NCI-H1105 treated with DMSO at 0.1 percent for 48 hours (cell line): ENCODE measurements at regions not wholly inside any gene's neighbourhood (a gene's known extent, or its start where the extent isn't known, plus 50 kb on each side); places are given as distances from the start of the nearest gene placed in this dataset.
"Not testable (repeated sequence)": the region's sequence is repeated elsewhere in the genome, so short reads cannot be mapped to it uniquely, and the experiment has no call there.

Source experiments
- DNase-seq: peaks from one replicate; lab custom pipeline; 2025; lab: John Stamatoyannopoulos, UW

DNA sequence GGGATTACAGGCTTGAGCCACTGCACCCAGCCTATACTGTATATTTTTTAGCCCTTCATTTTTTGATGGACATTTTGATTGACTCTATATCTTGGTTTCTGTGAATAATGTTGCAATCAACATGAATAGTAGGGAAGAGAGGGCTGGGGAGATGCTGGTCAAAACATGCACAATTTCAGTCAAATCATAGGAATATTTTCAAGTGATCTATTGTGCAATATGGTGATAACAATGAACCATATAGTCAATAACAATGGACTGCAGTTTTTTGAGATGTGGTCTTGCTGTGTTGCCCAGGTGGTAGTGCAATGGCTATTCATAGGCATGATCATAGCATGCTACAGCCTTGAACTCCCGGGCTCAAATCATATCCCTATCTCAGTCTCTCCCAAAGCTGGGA lies 264.7 kb upstream of the TMEFF2 start:
- DNase-seq: no peak

DNA sequence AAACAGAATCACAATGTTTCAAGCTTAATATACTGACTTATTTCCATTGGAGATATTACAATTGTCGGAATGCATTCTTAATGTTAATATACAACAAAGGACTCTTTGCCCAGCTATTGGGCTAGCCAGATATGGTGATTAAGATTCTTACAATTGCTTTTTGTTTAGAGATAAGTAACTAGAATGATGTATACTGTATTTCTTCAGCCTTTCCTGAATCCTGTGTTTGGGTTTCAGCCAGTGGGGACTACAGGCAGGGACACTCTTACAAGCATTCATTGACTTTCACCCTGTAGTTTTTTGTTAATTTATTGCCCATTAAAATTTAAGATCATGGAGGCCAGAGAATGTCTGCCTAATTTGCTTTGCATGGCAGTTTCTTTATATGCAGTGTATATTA lies 254.1 kb upstream of the TMEFF2 start:
- no peak for DNase-seq

DNA sequence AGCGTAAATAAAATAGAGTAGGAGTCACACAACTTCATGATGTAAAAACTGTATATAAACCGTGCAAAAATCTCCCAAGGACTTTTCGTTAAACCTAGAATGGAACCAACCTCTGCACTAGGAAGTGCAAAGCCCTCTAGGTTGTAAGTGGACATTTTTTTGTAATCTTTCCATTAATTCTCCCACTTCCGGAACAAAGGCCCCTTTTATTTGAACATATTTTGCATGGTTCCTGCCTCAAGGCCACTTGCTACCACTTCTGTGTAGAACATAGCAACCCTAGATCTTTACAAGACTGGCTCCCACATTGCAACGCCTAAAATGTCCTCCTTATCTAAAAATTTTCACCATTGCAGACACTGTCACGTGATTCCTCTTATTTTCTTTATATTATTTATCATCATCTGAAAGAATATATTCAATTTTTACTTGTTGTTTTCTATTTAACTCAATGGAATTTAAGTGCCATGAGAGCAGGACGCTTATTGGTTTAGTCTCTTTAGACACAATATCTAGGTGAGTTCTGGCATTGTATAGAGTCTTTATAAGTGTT lies 249.6 kb upstream of the TMEFF2 start:
- DNase-seq: no peak

DNA sequence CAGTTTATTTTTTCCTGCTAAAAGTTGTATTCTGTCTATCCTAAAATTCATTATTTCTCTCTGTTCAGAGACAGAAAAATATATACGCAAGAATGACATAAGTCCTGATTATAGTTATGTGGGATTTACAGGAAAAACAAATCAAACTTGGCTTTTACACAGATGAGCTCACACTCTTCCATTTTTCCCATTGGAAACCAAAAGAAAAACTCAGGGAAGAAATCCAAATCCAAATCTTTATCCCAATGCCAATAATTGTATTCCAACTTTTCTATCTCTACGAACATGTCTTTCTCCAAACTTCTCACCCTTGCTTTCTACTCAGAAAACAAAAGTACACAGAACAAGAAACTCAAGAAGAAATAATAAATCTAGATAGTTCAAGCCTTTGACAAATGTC lies 249.1 kb upstream of the TMEFF2 start:
- DNase-seq: no peak

DNA sequence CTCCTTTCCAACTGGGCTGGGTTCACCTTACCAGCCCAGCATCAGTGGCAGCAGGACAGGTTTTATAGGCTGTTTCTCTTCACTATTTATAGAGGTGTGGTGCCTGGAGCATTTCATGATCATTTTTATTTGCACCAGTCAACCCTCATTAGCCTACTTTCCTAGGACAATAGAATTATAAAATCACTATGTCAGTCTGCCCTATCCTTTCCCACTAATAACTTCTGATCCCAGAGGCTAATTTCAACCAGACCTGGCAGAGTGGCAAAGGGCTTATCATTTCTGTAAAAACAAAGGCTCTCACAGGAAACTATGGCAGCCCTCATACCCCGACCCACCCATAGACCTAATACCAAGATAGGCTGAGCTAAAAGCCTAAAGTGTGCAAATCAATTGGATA lies 243.5 kb upstream of the TMEFF2 start:
- DNase-seq: no peak

DNA sequence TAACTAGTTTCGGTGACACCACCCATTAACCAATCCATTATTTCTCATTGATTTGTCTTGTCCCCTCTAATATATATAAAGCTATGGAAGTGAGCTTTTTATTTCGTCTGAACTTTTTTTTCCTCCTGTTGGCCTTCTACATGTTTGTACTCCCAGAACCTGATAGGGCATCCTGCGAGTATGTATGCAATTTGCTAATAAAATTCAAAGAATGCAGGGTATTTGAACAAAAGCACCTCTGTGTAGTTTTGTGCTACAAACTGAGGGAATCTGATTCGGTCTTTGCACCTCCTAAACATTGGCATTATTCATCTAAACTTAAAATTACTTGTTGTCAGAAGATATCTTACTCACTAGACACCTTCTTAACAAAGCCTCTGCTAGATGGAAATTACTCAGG lies 242.9 kb upstream of the TMEFF2 start:
- DNase-seq: no peak

DNA sequence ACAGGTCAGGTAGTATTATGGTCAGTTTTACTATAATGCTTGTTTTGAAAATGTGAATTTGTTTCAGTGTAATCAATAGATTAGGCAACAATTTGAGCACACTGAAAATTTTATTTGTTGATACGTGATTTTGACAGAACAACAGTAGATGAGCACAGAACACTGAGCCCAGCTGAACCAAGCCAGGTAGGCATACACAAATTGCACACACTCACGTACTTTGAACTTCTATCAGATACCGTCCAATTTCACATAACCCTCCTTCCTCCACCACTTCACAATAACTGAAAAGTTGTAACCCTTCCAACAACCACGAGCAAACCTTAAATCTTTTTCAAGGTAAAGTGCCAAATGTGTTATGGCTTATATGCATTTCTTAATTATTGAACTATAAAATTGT lies 229.5 kb upstream of the TMEFF2 start:
- DNase-seq: no peak

DNA sequence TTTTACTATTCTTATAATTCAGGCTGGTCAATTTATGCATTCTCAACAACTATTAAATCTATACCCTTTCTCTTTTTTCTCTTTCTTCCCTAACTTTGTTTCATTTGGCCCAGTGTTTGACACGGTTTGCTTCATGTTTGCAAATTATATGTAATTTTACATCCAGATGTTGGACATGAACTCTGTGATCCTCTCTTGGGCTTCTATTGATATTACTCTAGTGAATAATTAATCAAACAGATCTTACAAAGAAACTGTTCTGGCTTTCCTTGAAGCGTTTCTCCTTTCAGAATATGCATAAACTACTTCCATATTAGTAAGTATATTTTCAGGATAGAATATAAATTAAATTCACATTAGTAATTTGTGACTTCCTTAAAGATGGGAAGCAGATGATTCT lies 225.1 kb upstream of the TMEFF2 start:
- no peak for DNase-seq

DNA sequence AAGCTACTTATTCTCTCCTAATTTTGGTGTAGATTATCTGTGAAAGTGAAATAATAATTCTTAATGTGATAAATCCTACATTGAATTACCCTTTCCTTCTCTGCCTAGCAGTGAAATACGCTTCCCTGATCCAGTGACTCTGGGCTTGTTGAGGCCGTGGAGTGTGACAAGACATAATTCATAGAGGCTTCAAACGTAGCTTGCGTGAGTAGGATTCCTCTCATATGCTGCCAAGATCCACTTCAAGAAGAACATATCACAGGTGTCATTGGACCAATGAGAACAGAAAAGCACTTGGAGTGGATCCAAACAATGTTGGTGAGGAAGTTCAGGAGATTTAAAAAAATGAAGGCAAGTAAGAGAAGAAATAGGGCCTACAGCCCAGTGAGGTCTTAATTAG lies 221.3 kb upstream of the TMEFF2 start:
- peak; percentile 23 for DNase-seq

DNA sequence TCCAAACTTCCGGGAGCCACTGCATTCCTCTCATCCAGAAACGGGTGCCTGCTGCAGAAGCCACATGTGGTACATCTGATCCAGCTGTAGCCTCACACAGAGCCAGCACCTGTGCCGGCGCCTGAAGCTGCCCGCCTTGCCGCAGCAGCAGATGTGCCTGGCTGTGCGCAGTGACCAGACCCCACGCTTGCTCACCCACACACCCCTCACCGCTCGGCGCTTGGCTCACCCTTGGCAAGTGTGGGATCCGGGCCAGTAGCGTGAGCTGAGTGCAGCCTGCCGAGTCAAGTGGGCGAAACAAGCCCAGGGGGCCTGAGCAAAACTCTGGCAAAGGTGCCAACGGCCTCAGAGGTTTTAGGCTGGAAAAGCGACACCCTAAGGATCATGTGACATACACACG lies 220.1 kb upstream of the TMEFF2 start:
- no peak for DNase-seq

DNA sequence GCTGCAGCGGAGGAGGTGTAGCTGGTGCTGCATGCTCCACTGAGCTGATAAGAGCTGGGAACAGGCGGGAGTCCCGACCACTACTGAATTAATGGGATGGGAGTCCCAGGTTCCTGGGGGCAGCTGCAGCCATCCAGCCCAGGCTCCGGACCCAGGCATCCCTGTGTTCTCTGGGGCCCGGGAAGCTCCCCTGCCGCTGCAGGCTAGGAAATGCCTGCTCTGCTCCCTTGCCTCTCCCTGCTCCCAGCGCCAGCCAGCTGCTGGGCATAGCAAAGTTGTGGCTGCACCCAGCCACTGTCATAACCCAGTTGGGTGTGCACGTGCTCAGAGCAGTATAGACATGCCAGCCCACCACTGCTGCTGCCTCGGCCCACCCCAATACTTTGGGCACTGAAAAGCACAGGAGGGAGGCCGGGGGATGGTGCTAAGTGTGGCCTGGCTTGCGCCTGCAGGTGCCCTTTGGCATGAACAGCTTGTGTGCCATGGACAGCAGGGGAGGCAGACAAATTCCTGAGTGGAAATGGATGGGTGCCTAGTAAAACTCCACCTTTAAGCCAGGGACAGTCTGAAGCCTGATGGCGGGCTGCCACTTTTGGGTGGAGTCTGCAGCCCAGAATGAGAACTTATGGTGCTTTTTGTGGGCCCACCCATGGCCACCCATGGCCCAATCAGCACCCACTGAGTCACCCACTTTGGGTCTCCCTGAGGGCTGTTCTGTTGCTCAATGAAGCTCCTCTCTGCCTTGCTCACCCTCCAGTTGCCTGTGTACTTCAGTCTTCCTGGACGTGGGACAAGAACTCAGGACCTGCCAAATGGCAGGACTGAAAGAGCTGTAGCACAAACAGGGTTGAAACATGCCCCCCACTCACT lies 219.3 kb upstream of the TMEFF2 start:
- no peak for DNase-seq

DNA sequence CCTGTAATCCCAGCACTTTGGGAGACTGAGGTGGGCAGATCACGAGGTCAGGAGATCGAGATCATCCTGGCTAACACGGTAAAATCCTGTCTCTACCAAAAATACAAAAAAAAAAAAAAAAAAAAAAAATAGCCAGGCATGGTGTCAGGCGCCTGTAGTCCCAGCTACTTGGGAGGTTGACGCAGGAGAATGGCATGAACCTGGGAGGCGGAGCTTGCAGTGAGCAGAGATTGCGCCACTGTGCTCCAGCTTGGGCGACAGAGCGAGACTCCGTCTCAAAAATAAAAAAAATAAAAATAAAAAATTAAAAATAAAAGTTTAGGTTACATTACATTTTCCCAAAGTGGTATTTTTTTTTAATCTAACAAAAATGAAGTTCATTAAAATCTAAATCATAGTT lies 218.1 kb upstream of the TMEFF2 start:
- DNase-seq: not testable (repeated sequence)

DNA sequence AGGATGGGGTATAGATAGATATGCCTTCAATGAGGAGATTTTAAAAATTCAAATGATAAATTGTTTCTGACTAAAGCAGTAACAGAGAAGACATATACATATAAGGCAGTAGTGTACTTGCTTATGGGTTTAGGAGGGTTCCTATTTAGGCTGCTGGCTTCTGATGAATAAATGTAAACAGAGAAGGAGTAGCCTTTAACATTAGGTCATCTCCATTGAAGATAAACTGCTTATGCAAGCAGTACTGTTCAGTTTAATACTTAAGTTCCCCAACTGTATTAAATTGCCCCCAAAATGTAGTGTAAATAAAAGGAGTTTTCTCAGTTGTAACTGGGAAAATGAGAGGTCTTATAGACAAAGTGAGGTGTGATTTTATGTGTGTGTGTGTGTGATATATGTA lies 217.7 kb upstream of the TMEFF2 start:
- DNase-seq: no peak

DNA sequence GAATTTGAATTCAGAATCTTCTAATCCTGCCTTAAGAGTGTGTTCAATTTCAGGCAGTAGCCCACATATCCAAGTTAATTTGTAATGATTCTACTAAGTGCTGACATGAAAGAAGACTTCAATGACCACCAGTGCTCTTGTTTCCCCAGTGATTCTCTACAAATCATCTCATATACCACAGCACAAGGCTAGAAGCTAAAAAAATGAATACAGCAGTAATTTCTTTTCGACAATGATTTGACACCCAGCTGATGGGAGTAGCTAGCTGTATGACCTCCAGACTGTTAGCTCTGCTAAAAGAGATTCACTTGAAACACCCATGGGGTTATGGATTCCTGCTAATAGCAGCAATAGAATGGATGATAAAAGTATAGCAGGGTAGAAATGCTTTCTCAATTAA lies 217.0 kb upstream of the TMEFF2 start:
- no peak for DNase-seq

DNA sequence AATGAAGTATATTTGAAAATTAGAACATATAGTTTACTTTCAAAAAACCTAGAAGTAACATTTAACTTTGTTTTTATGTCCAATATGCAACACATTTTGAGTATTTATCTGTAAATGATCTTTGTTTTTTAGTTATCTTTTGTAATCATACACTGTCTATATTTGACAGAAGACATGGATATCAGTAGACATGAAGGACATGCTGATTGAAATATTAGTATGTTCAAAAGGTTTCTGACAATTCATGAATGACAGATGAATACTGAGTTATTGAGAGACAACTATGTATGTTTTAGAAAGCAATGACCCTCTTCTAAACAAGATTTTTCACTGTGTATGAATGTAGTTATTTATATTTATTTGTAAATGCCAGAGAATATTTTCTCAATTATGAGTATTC lies 215.6 kb upstream of the TMEFF2 start:
- no peak for DNase-seq

DNA sequence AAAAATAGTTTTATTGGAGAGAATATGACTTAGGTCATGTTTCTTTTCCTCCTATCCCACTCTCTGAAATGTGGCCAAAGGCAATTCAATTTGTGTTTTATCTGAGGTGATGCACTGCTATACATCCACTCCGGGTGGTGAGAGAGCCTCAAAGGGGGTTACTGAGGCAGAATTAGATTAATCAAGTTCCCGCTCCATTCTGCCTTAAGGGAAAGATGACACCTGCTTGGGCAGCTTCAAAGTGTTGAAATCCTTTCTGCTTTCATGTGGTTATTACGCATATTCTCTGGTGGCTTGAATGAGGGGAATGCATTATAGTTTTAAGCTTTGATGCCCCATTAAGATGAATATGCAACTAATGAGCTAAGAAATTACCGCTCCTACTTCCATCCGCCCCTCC lies 213.0 kb upstream of the TMEFF2 start:
- DNase-seq: no peak

DNA sequence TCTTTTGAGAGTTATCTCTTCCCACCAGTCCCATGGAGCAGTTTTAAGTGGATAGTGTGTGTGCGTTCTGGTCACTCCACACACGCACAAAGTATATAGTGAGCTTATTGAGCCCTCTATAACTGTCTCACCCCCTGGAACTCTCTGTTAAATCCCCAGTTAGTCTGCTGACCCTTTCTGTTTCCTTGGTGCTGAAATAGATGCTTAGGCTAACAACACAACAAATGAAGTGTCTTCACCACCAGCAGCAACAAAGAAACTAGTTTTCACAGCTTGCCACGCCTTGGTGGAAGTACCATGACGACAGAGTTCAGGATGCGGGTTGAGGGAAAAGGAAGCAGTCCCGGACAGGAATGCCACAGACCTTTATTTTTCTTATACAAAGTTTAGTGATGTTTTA lies 203.5 kb upstream of the TMEFF2 start:
- no peak for DNase-seq

DNA sequence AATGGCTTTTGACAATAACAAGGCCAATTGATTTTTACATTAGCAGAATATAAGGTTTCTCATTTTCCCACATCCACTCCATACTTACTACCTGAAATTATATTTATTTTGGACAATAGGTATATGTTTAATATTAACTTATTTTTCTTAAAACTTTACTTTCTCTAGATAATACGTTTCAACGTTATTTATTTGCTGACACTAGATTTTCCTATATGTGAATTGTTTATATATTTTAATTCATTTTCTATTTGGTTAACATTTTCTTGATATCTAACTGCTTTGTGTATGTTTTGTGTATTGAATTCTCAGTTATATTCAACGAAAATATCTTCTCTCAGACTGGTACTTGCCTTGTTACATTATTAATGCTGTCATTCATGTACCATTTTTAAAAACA lies 199.9 kb upstream of the TMEFF2 start:
- DNase-seq: no peak

DNA sequence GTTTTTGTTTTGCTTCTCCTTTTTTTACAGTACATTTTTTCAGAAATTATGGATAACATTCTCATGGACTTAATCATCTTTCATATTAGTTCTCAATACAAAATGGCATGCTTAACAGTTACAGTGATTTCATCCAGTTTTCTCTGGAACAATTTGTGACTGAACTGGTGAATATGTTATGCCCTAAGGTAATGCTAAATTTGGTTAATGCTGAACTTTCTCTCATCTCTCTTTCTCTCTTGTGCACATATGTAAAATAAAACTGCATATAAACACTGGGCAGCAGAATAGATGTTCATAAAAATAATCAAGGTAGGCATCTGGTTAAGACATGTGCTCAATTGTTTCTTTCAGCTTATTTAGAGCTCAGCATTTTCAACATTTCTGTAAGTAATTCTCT lies 196.3 kb upstream of the TMEFF2 start:
- no peak for DNase-seq

DNA sequence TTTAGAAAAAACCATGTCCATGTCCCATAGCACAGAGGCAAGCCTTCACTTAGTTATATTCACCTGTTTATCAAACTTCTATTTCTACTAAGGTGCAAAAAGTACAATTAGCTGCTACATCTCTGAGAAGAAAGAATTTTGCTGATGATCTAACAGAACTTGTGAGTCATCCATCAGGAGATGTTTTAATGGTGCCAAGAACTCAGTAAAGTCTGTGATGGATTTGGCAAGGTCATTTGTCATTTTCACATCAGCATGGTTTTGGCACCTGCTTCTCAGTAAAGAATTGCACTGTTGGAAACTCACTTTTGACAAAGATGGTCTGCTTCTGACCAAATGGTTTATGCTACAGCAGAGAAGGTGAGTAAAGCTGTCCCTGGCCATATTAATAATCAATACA lies 195.7 kb upstream of the TMEFF2 start:
- no peak for DNase-seq

DNA sequence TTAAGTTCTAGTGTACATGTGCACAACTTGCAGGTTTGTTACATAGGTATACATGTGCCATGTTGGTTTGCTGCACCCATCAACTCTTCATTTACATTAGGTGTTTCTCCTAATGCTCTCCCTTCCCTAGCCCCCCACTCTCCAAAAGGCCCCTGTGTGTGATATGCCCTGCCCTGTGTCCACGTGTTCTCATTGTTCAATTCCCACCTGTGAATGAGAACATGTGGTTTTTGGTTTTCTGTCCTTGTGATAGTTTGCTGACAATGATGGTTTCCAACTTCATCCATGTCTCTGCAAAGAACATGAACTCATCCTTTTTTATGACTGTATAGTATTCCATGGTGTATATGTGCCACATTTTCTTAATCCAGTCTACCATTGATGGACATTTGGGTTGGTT lies 189.5 kb upstream of the TMEFF2 start:
- not testable (repeated sequence) for DNase-seq

DNA sequence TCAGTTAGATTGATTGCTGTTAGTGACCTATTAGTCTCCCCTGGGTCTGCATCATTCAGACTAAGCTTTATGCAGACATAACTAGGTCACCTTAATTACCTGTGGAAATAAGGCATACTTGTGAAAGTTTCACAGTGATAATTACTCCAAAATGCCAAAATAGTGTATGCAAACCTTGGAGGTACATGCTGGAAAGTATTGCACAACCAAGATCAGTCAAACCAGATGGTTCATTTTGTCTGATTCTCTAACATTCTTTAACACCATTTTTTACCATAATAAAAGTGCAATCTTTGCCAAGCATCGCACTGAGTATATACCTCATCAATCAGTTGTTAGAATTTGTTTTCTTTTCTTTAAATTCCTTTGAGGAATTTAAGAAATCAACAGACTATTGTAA lies 186.3 kb upstream of the TMEFF2 start:
- no peak for DNase-seq

DNA sequence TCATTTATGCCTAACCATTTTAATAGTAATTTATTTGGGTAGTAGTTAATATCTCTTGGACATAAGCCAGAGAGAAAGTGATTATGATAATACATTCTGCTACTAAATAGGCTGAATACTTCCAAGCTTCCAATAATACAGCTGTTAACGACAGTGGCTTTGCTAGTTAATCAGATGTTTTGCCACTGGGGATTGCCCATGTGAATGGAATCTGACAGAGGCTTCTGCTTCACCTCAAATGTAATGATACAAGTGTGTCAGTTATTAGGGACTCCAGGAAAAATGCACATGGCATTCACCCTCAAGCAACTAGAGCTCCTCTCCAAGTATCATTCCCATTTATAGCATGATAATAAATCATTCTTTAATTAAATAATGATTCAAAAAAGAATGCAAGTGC lies 185.0 kb upstream of the TMEFF2 start:
- peak; percentile 45 for DNase-seq

DNA sequence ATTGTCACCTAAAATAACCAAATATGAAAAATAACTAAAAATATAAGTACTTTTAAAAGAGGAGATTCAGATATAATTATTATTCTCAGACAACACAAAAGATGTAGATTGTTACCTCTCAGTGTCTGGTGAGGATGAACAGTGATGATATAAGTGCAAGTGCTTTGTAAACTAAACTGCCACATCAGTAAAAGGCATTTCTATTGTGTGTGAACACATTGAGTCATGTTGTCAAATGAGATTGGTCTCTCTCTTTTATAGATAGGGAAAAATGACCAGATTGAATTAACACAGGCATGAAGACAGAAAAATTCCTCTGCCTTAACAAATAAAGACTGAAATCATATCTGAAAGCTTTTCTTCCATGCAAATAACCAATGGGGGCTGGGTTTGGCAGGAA lies 182.4 kb upstream of the TMEFF2 start:
- DNase-seq: no peak
